Endothelial cell of hepatic sinusoid (primary cell): ENCODE measurements at regions not wholly inside any gene's neighbourhood (a gene's known extent, or its start where the extent isn't known, plus 50 kb on each side); places are given as distances from the start of the nearest gene placed in this dataset.

Source experiments
- in situ Hi-C: cut with HindIII; loops from 2 replicates; pipeline ENCODE4 v1.10.0; 2017; ENCODE audit warnings: low sequenced_read_pairs

- in situ Hi-C loops, result no loop called here
Measured at GRCh38 chr20:4071178-4071693, 55.9 kb upstream of the RNF24 start.

DNA sequence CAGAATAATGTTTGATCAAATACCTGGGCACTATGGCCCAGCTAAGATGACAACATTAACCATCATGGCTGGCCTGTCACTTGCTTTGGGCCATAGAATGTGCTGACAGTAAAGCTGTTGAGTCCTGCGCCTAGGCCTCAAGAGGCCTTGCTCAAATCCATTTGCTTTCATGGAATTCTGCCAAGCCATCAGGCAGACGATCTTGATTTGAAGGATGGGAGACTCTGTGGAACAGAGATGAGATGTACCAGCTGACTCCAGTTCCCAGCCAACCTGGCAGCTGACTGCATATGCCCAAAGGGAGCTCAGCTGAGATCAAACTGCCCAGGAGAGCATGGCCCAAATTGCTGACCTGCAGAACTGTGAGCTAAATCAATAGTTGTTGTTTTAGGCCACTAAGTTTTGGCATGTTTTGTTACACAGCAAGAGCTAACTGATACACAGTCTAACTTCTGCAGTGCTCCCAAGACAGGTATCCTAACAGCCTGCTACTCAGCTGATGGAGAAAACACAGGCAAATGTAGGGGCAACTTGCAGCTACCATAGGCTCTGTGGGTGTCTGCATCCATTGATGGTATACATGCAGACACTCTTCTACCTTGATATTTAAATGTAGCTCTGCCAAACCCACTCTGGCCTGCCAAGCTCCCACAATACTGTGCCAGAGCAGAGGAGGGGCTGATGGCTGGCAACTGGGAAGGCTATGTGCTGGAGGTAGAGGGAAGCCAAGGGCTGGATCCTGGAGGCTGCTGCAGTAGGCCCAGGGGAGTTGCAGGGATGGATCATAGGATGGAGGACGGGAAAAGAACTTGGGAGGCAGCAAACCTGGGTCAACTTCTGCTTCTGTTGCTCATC lies 55.2 kb upstream of the RNF24 start:
- in situ Hi-C loops, result no loop called here

- in situ Hi-C loops, result no loop called here
Measured at GRCh38 chr20:4069751-4070150, 54.4 kb upstream of the RNF24 start.

- in situ Hi-C loops, result no loop called here
Measured at GRCh38 chr20:4068708-4069107, 53.4 kb upstream of the RNF24 start.

DNA sequence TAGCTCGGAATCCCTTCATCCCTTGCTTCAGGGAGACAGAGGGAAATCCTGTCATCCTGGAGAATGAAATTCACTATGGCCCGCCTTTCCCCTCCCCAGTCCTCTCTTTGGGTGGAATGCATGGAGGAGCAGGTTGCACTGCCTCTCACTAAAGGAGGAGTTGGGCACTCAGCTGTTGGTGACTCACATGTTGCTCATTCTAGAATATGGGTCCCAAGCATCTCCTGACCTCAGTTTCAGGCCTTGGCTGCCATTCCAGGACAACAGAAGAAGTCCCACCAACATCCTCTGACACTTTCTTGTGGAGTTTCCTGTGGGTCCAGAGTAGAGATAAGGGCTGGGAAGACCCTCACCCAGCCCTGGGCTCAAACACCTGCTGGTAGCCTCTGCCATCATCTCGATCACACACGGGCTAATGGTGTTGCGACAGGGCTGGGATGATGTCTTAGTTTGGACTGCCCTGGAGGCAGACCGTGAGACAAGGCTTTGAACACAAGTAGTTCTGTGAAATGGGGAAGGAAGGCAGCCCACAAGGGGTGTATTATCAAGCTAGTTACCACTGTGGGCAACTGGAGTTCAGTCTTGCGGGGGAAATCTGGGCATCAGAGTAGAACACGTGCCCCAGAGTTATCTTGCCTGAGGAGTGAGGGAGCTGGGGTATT lies 52.4 kb upstream of the RNF24 start:
- in situ Hi-C loops, result no loop called here

DNA sequence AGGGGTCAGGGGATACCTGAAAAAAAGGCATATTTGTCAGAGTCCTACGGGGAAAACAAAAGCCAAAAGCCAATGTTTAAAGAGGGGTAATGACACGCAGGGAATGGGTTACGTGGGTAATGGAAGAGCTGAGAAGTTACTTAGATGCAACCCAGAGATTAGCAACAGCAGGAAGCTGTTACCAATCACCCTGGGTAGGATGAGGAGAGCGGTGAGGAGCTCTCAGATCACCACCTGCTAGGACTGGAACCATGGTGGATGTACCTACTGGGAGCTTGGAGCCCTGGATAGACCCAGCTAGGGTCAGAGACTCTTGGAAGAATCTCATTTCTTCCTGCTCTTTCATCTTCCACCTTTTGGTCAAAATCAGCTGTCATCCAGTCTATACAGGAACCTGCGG lies 51.2 kb upstream of the RNF24 start:
- in situ Hi-C loops, result no loop called here

DNA sequence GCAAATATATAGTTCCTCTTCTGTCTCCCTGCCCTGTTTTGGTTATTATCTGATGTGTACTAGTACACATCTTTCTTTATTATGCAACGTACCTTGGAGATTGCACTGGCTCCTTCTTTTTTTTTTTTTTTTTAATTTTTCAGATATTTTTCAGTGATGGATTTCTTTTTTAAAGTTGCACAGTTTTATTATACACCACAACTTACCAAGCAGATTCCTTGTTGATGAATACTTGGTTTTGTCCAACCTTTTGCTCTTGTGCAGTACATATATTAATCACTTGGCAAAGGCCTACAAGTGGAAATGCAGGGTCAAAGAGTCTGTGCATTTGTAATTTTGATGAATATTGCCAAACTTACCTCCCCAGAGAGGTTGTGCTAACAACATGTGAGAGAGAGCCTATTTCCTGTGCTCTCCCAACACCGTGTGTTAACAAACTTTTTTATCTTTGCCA lies 50.1 kb upstream of the RNF24 start:
- in situ Hi-C loops, result no loop called here
